Adrenal gland (tissue), 9 donors: ENCODE measurements at regions not wholly inside any gene's neighbourhood (a gene's known extent, or its start where the extent isn't known, plus 50 kb on each side); places are given as distances from the start of the nearest gene placed in this dataset.

Experiments used
- DNase-seq, 7 donors: peaks; one replicate each; pipeline ENCODE4 v3.0.0-alpha.2; 2019 to 2020
- H3K27ac ChIP-seq, 5 donors: fragments of 200-600 bp; sonication (generic) in 4 of 5; 1 replicate in 3 of 5; 2 replicates in 2 of 5; pipeline versions ENCODE4 v1.5.1 to v1.8.0; 2016 to 2020; ENCODE audit warnings: mild to moderate bottlenecking in 1 of 5
- H3K27me3 ChIP-seq: fragments of 200-600 bp; 2 replicates; pipeline ENCODE4 v1.8.0; 2021
- H3K36me3 ChIP-seq, 2 donors: fragments of 200-600 bp; replicated peaks in 1 of 2; 1 replicate in 1 of 2; 2 replicates in 1 of 2; pipeline versions ENCODE4 v1.5.1 to v1.8.0; 2018 to 2022
- H3K4me1 ChIP-seq, 2 donors: fragments of 200-600 bp; replicated peaks in 1 of 2; 1 replicate in 1 of 2; 2 replicates in 1 of 2; pipeline versions ENCODE4 v1.5.1 to v1.8.0; 2018 to 2021
- H3K4me3 ChIP-seq, 4 donors: fragments of 200-600 bp; sonication (generic) in 3 of 4; one replicate each; pipeline ENCODE4 v1.5.1; 2016 to 2018
- H3K9me3 ChIP-seq, 3 donors: fragments of 200-600 bp; sonication (generic) in 1 of 3; replicated peaks in 1 of 3; 1 replicate in 2 of 3; 2 replicates in 1 of 3; pipeline versions ENCODE4 v1.5.1 to v1.8.0; 2016 to 2021
- CTCF ChIP-seq, 6 experiments: fragments of 450-650 bp in 4 of 6; fragments of 200-600 bp in 2 of 6; sonication (generic) in 1 of 6; IDR thresholded peaks; 1 replicate in 5 of 6; 2 replicates in 1 of 6; pipeline versions ENCODE4 v1.5.1 to v1.8.0; 2016 to 2021; ENCODE audit warnings: antibody characterized with exemption in 6 of 6, mild to moderate bottlenecking in 2 of 6, moderate library complexity in 1 of 6
- POLR2A ChIP-seq, 2 donors: fragments of 450-650 bp; IDR thresholded peaks; one replicate each; pipeline ENCODE4 v1.6.1; 2017; ENCODE audit warnings: antibody characterized with exemption in 2 of 2, mild to moderate bottlenecking in 2 of 2, moderate library complexity in 1 of 2
- WGBS, 4 donors: extraction: QIAGEN DNeasy Blood & Tissue Kit in 2 of 4; methylation state at CpG; one replicate each; pipeline versions ENCODE4 v1.1.5 to v1.1.7; 2013 to 2017; 5-methylcytosine and 5-hydroxymethylcytosine counted together
- intact Hi-C, 2 donors: fragments of 100-400 bp; cut with DNase I; formaldehyde crosslinking; loops; one replicate each; pipeline versions ENCODE4 v1.14.1 to v1.15.0; 2022 to 2023
- donor health status: healthy with polysubstance abuse.
- donor health status: Bipolar disorder and iron deficiency.
- donor health status: DM: yes; HTN: yes; CAD: no.
- donor health status: DM: no; HTN: no; CAD: no.
- donor health status: DM: no; HTN: no; CAD: no.

- Histone ChIP-seq H3K9me3 (no peaks in the 10 kb centered on the region), H3K36me3 (no peaks in the 10 kb centered on the region), H3K4me1 (peaks cover 0 to 12% of the 10 kb centered on the region in 2 donors), H3K27me3 (no peaks in the 10 kb centered on the region), H3K27ac (no peak overlapping the region), H3K4me3 (no peak overlapping the region)
- no peak for TF ChIP-seq POLR2A (IDR thresholded peaks at IDR 0.05)
- TF ChIP-seq CTCF (IDR thresholded peaks at IDR 0.05), result no peak
- intact Hi-C loops, result no loop called here
- no peak for DNase-seq
- WGBS, 4 donors, result 94 to 100% (median 98%) methylated on average over 1 of the region's 1 CpG
These were observed 186.6 kb upstream of the FGGY start for GRCh38 chr1:59110271-59110670.

- H3K4me3 ChIP-seq, result no peak overlapping the region
- intact Hi-C loops, result no loop called here
- no peaks in the 10 kb centered on the region for H3K9me3 ChIP-seq
- peaks cover 10 to 28% of the 10 kb centered on the region in 2 donors for H3K4me1 ChIP-seq
- no peaks in the 10 kb centered on the region for H3K36me3 ChIP-seq
- no peak overlapping the region for H3K27ac ChIP-seq
- TF ChIP-seq CTCF (IDR thresholded peaks at IDR 0.05) (no peak), POLR2A (IDR thresholded peaks at IDR 0.05) (no peak)
- no peak for DNase-seq
- 95 to 100% (median 98%) methylated on average over 1 of the region's 1 CpG for WGBS, 4 donors
- H3K27me3 ChIP-seq, result no peaks in the 10 kb centered on the region
These were observed 182.9 kb upstream of the FGGY start for GRCh38 chr1:59113876-59114457.

GRCh38 chr1:59115865-59116264, 181.0 kb upstream of the FGGY start:
- 43 to 58% (median 49%) methylated on average over 2 of the region's 2 CpGs for WGBS, 4 donors
- peaks cover 10 to 28% of the 10 kb centered on the region in 2 donors for H3K4me1 ChIP-seq
- no peaks in the 10 kb centered on the region for H3K9me3 ChIP-seq
- H3K27ac ChIP-seq, result no peak overlapping the region
- no peaks in the 10 kb centered on the region for H3K27me3 ChIP-seq
- no peak for TF ChIP-seq POLR2A (IDR thresholded peaks at IDR 0.05)
- no peak for DNase-seq
- intact Hi-C loops, result no loop called here
- H3K36me3 ChIP-seq, result no peaks in the 10 kb centered on the region
- no peak overlapping the region for H3K4me3 ChIP-seq

- intact Hi-C loops, result no loop called here
- DNase-seq, result no peak
- WGBS, 4 donors, result 53 to 67% (median 55%) methylated on average over 4 of the region's 4 CpGs
- H3K9me3 ChIP-seq, result no peaks in the 10 kb centered on the region
- TF ChIP-seq CTCF (IDR thresholded peaks at IDR 0.05), result no peak
- no peak for TF ChIP-seq POLR2A (IDR thresholded peaks at IDR 0.05)
- peaks cover 10 to 28% of the 10 kb centered on the region in 2 donors for H3K4me1 ChIP-seq
- H3K27me3 ChIP-seq, result no peaks in the 10 kb centered on the region
- no peak overlapping the region for H3K4me3 ChIP-seq
- no peaks in the 10 kb centered on the region for H3K36me3 ChIP-seq
- H3K27ac ChIP-seq, result no peak overlapping the region
These were observed 179.9 kb upstream of the FGGY start for GRCh38 chr1:59116920-59117542.

- Histone ChIP-seq H3K27me3 (no peaks in the 10 kb centered on the region), H3K36me3 (no peaks in the 10 kb centered on the region), H3K9me3 (no peaks in the 10 kb centered on the region), H3K4me3 (no peak overlapping the region), H3K4me1 (no peaks in the 10 kb centered on the region), H3K27ac (no peak overlapping the region)
- DNase-seq, result no peak
- intact Hi-C loops, result no loop called here
- TF ChIP-seq CTCF (IDR thresholded peaks at IDR 0.05) (no peak), POLR2A (IDR thresholded peaks at IDR 0.05) (no peak)
- WGBS, 4 donors, result 73 to 77% (median 75%) methylated on average over 5 of the region's 5 CpGs
These were observed 174.4 kb upstream of the FGGY start for GRCh38 chr1:59122527-59122926.
